GM18502 (cell line): ENCODE measurements at regions not wholly inside any gene's neighbourhood (a gene's known extent, or its start where the extent isn't known, plus 50 kb on each side); places are given as distances from the start of the nearest gene placed in this dataset.

Source experiments
- ATAC-seq: cut with Tn5 transposase; IDR thresholded peaks from one replicate; pipeline ENCODE4 v1.9.1; 2021; ENCODE audit warnings: mild to moderate bottlenecking; ENCODE audit not compliant: unreplicated experiment, poor library complexity

- ATAC-seq: no peak
Measured at GRCh38 chr3:135840436-135840835, 125.1 kb upstream of the PPP2R3A start.

DNA sequence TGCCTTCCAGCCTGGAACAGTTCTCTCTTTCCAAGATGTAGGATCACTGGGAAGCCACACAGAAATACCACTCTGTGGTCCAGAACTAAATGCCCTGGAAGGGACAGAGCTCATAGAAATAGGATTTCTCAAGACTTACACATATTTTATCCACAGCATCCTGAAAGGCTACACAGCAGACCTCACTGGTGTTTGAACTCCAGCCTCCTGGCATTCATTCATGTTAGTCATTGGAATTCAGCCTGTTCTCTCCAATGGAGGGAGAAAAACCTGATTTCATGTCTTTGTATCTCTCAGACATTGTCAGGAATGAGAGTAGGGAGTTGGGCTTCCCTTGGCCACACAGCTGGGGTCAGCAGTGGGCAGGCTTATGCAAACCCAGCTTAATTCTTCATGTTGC lies 121.1 kb upstream of the PPP2R3A start:
- no peak for ATAC-seq

GRCh38 chr3:135848051-135848450 lies 117.5 kb upstream of the PPP2R3A start:
- ATAC-seq: no peak

DNA sequence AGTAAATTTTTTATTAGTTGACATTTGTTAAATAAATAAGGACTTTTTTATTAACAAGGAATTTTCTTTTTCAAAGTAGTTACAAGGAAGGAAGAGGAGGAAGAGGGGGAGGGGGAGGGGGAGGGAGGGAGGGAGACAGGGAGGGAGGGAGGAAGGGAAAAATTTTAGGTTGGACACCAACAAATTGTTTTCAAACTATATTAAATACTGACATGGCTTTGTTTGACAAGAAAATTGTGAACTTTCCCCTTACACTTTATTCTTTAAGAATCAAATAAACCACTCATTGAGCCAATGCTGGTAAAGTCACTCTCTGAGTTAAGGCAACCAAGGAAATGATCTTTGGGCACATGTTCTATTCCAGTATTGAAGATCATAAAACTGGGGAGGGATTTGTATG lies 115.7 kb upstream of the PPP2R3A start:
- ATAC-seq: no peak

GRCh38 chr3:135851201-135852081 lies 114.1 kb upstream of the PPP2R3A start:
- ATAC-seq: no peak

DNA sequence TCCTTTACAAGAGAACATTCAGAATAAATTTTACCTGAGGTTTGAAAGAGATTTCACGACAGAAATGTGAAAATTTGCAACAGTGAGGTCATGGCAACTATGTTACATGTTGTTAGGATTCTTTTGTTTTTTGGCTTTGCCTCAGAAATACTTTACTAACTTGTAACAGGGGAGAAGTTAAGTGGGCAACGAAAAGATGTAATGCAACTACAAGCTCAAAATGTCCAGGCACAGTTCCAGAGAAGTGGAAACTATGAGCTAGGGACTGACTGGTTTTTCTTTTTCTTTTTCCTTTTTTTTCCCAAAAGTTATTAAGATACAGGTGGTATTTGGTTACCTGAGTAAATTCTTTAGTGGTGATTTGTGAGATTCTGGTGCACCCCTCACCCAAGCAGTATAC lies 111.5 kb upstream of the PPP2R3A start:
- no peak for ATAC-seq

GRCh38 chr3:135860761-135861160 lies 104.8 kb upstream of the PPP2R3A start:
- ATAC-seq: no peak

DNA sequence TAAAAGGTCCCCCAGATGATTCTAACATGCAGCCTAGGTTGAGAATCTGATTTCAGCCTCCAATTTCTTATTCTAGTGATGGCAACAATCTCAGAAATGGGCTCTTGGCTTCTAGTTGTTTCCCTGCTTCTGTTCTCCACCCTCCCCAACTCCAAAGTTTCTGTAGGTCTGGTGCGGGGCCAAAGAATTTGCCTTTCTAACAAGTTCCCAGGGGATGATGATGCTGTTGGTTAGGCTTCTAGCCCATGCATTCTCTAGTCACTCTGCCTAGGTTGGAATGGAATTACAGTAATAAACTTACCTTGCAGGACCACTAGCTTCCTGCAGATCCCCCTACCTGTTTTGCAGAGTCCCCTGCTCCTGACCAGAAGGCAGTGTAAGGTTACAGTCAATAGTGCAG lies 103.2 kb upstream of the PPP2R3A start:
- no peak for ATAC-seq

DNA sequence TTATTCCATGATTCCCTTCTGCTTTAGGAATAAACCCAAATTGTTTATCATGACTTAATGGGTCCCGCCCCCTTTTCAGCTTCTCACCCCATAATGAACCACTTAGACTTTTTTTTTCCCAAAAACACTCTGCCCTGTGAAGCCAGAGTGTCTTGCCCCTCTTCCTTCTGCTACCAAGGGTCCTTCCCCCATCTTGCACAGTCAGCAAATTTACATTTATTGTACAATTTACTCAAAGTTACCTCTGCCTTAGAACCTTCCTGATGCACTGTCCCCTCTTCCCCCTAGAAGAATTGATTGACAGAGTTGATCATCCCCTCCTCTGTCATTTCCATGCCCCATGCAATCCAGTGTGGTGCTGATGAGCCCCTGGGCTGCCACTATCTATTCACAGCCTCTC lies 101.5 kb upstream of the PPP2R3A start:
- ATAC-seq: no peak

DNA sequence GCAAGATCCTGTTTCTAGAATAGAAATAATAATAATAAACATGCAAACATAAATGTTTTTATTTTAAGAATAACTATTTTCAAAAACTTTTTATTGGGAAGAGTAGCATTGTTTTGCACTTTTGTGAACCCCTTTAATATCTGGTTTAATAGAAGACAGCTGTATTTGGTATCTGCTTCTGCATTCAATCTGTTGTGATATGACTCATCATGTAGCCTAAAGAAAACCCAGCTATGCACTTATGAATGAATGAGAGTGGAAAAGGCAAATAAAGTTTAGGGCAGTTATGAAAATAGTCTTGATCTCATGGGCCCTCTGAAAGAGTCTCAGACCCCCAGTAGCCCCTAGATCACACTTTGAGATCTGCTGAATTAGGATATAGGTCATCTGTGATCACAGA lies 100.4 kb upstream of the PPP2R3A start:
- peak; percentile 44 for ATAC-seq

DNA sequence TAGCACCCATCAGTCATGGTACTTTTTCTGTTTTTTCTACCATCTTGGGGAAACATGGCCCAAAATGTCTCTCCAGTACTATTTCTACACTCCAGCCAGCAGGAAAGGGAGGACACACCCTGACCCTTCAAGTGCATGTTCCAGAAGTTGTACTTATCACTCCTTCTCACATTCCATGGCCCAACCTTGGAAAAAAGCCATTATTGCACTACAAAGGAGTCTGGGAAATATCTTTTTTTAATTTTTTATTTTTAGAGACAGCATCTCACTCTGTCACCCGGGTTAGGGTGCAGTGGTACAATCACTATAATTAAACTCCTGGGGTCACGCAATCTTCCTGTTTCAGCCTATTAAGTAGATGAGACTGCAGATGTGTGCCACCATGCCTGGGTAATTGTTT lies 100.0 kb upstream of the PPP2R3A start:
- ATAC-seq: no peak

DNA sequence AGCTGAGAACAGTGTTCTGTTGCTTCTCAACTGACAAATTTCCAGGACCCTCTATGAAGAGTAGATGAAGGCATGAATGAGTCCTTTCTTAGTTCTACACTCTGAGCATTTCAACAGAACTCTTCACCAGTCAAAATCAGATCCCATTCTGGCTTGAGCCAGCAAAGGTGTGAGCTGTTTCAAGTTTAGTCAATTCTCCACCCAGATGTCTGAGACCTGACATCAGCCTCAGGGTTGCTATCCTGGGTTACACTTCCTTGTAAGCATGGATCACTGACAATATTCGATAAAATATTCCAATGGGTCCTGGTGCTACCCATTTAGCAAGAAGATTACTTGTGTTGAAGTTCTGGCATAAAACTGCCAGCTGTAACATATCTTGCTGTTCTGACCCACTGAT lies 97.6 kb upstream of the PPP2R3A start:
- ATAC-seq: no peak

GRCh38 chr3:135868801-135869200 lies 96.7 kb upstream of the PPP2R3A start:
- no peak for ATAC-seq

- no peak for ATAC-seq
Measured at GRCh38 chr3:135869439-135870105, 96.0 kb upstream of the PPP2R3A start.

DNA sequence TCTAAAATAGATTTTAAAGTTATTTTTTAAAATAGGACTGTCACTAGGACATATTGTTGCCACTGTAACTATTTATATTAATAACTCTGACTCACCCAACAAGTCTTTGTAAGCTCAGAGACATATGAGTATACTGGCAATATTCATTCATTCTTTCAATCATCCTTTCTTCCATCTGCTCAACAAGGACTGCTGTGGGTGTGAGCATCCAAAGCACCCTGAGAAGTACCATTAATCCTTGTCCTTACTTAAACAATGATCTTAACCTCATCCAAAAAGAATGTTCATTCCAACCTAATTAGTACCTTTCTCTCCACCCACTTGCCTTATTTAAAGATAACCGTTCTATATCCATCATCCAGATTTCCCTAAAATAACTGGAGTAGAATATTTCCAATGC lies 94.2 kb upstream of the PPP2R3A start:
- no peak for ATAC-seq

DNA sequence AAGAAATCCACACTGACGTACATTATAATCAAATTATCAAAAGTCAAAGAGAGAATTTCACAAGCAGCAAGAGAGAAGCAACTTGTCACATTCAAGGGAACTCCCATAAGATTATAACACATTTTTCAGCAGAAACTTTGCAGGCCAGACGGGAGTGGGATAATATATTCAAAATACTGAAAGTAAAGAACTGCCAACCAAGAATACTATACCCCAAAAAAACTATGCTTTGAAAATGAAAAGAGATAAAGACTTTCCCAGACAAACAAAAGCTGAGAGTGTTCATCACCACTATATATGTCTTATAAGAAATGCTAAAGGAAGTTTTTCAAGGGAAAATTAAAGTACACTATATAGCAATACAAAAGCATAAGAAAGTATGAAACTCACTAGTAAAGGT lies 91.5 kb upstream of the PPP2R3A start:
- ATAC-seq: no peak

DNA sequence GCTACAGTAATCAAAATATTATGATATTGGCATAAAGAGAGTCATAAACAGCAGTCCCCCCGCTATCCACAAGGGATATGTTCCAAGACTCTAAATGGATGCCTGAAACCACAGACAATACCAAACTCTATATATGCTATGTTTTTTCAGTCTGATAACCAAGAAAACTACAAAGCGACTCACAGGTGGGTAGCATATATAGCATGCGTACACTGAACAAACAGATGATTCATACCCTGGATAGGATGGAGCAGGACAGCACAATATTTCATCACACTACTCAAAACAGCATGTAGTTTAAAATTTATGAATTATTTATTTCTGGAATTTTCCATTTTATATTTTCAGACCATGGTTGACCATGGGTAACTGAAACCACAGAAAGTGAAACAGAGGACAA lies 87.0 kb upstream of the PPP2R3A start:
- no peak for ATAC-seq

- ATAC-seq: no peak
Measured at GRCh38 chr3:135885885-135886284, 79.6 kb upstream of the PPP2R3A start.

DNA sequence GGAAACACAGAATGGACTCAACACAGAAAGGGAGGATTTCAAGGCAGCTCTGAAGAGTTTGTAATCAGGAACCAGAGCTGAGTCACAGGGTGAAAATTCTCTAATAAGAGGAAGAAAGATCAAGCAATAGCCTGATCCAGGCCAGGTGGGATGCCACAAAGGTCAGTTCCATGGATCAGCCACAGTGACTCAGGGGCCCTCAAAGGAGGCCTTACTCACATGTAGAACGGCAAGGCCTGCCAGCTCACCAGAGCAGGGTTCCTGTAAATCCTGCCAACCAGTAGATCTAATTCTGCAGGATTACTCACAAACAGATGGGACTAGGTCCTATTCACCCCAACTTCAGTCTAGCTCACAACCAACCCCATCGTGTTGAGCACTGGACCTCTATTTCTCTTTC lies 78.3 kb upstream of the PPP2R3A start:
- ATAC-seq: no peak

DNA sequence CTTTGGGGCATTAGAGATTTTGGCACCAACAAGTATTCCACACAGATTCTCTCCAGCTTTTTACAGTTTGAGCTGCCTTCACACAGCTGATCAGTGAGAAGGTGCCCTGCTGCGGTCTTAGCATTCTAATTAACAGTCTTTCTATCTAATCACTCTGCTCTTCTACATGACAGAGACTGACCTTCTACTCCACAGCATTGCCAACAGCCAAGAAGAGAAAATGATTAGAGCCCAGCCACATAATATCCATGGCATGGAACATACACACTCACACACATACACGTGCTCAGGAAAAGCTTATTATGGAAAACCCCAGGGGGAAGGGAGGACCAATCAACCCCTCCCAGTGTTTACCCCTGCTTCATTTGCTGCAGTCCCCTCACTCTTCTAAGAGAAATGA lies 76.1 kb upstream of the PPP2R3A start:
- no peak for ATAC-seq

GRCh38 chr3:135891121-135891520 lies 74.4 kb upstream of the PPP2R3A start:
- no peak for ATAC-seq
